ENCODE measurements at regions not wholly inside any gene's neighbourhood (a gene's known extent, or its start where the extent isn't known, plus 50 kb on each side); places are given as distances from the start of the nearest gene placed in this dataset.
A peak's percentile ranks its signal among the peaks of the same experiment; 100 is the strongest.

DNA sequence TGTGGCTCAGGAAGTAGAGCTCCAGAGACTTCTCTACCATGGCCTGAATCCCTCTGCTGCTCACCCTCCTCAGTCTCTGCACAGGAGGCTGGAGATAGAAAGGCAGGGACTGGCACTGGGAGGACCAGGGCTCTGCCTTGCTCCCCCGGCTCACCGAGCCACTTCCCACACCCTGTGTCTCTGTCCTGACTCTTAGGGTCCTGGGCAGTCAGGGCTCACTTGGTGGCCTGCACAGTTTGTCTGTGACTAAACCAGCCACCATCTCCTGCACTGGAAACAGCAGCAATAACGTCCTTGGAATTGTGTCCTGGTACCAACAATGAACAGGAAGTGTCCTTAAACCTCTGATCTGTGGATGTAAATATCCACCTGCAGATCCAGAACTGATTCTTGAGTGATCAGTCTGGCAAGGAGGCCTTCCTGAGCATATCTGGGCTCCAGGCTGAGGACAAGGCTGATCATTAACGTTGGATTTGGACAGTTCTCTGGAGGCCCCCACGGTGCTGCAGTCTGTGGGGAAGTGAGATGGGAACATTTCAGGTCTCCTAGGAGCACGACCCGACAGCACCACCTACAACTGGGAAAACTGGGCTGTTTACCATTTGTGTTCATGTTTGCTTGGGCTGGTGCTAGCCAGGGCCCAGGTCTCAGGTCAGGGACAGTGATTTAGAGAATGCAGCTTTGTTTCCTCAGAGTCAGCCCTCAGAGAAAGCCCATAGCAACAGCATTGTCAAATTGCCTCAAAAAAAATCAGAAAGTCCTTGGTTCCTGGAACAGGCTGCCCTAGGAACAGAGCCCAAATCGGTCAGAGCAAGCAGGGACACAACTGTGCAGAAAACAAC lies 82.5 kb downstream of the ZNF280B start:
- Mint-ChIP-seq H3K4me1 (no peaks in the 10 kb centered on the region), H3K27ac (no peak overlapping the region), H3K36me3 (no peaks in the 10 kb centered on the region), H3K4me3 (no peak overlapping the region), H3K27me3 (peaks cover 34% of the 10 kb centered on the region), H3K9me3 (ENCODE audit: low read depth) (no peaks in the 10 kb centered on the region)
- CTCF ChIA-PET: interaction anchor here (1.4 to 1.6 kb wide), 2 partner anchors 37 to 133 kb away, joined by 3 to 5 read pairs; partner anchors contain the start of gene PRAME
- DNase-seq (no peak), ATAC-seq (no peak)

DNA sequence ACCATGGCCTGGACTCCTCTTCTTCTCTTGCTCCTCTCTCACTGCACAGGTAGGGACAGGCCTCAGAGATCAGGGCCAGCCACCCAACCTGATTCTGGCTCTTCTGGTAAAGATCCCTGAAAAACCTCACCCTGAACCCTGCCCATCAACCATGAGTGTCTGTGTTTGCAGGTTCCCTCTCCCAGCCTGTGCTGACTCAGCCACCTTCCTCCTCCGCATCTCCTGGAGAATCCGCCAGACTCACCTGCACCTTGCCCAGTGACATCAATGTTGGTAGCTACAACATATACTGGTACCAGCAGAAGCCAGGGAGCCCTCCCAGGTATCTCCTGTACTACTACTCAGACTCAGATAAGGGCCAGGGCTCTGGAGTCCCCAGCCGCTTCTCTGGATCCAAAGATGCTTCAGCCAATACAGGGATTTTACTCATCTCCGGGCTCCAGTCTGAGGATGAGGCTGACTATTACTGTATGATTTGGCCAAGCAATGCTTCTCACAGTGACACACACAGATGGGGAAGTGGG lies 80.9 kb downstream of the ZNF280B start:
- ATAC-seq: no peak
- CTCF ChIA-PET: no interaction called here
- DNase-seq: no peak
- no peaks in the 10 kb centered on the region for H3K4me1 Mint-ChIP-seq
- H3K27me3 Mint-ChIP-seq: peaks cover 26% of the 10 kb centered on the region
- H3K4me3 Mint-ChIP-seq: no peak overlapping the region
- H3K36me3 Mint-ChIP-seq: no peaks in the 10 kb centered on the region
- no peaks in the 10 kb centered on the region for H3K9me3 Mint-ChIP-seq (ENCODE audit: low read depth)
- no peak overlapping the region for H3K27ac Mint-ChIP-seq

DNA sequence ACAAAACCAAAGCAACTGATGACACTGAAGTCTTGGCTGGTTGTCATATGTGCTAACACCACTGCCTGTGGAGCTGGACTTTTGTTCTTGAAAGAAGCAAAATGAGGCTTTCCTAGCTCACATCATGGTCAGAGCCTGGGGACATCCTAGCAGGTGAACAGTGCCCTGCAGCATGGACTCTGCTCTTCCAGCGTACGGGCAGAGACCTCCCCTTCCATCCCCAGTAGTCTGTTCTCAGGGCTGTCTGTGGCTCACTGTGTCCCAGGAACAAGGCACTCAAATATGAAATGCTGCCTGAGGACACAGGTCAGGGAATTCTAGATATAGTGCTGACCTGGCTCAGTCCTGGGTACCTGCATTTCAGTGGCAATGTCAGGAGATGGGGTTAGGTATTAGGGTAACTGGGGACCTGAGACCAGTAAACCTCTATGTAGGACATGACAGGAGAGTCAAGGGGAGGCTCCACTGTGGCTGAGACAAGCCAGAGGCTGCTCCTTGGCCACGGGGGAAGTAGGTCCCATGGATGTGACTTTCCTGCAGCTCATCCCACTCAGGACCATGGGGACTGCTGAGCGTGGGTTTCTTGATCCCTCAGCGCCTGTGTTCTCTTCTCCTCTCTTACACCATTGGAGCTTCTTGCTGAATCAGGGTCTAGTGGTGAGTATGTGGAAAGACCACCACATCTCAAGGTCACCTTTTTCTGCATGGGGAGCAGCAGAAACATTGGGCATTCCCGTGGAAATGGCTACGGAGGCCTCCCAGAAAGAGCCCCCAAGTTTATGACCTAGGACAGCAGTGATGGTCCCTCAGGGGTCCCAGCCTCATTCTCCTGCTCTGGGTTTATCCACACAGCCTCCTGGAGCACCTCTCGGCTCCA lies 80.1 kb downstream of the ZNF280B start:
- H3K27ac Mint-ChIP-seq: no peak overlapping the region
- H3K36me3 Mint-ChIP-seq: no peaks in the 10 kb centered on the region
- H3K9me3 Mint-ChIP-seq (ENCODE audit: low read depth): no peaks in the 10 kb centered on the region
- H3K27me3 Mint-ChIP-seq: peaks cover 23% of the 10 kb centered on the region
- ATAC-seq (no peak), DNase-seq (no peak)
- no peak overlapping the region for H3K4me3 Mint-ChIP-seq
- CTCF ChIA-PET: interaction anchor here (0.8 to 1.5 kb wide), 3 partner anchors 14 to 228 kb away, joined by 3 to 4 read pairs (median 3); no protein-coding TSS in a partner anchor
- H3K4me1 Mint-ChIP-seq: no peaks in the 10 kb centered on the region

DNA sequence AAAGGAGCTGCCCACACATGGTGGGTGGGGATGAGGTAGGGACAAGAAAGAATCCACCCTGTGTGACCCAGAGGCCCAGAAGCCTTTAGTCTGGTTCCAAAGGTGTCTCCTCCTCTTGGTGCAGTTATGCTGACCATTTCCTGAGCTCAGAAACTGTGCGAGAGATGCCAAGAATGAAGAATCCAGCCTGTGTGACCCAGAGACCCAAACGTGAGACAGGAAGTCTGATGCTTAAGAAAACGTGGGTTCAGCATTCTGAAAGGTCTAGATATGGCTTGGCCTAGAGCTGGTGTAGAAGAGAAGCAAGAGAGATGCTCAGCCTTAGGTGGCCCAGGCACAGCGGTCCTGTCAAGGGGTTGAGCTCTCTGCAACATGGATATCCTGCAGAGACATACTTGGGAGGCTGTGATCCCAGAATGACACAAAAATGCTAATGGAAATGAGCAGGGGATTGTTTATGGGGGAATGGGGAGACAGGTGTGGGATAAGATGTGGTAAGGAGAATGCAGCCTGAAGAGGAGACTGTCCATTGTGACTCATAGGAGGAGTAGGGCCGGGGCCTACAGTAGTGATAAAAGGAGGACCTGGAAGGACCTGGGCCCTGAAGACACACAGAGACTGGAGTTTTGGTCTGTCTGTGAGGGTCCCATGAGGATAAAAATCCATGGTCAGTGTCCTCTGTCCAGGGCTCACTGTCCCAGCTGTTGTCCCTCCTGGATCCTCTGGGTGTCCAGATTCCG lies 79.0 kb downstream of the ZNF280B start:
- no peak overlapping the region for H3K4me3 Mint-ChIP-seq
- H3K27ac Mint-ChIP-seq: no peak overlapping the region
- H3K36me3 Mint-ChIP-seq: no peaks in the 10 kb centered on the region
- DNase-seq: no peak
- no peak for ATAC-seq
- peaks cover 26% of the 10 kb centered on the region for H3K27me3 Mint-ChIP-seq
- CTCF ChIA-PET: interaction anchor here (0.9 to 1.9 kb wide), 7 partner anchors 7 to 455 kb away, joined by 3 to 11 read pairs (median 3); partner anchors contain the start of gene PRAME
- H3K9me3 Mint-ChIP-seq (ENCODE audit: low read depth): no peaks in the 10 kb centered on the region
- H3K4me1 Mint-ChIP-seq: no peaks in the 10 kb centered on the region

DNA sequence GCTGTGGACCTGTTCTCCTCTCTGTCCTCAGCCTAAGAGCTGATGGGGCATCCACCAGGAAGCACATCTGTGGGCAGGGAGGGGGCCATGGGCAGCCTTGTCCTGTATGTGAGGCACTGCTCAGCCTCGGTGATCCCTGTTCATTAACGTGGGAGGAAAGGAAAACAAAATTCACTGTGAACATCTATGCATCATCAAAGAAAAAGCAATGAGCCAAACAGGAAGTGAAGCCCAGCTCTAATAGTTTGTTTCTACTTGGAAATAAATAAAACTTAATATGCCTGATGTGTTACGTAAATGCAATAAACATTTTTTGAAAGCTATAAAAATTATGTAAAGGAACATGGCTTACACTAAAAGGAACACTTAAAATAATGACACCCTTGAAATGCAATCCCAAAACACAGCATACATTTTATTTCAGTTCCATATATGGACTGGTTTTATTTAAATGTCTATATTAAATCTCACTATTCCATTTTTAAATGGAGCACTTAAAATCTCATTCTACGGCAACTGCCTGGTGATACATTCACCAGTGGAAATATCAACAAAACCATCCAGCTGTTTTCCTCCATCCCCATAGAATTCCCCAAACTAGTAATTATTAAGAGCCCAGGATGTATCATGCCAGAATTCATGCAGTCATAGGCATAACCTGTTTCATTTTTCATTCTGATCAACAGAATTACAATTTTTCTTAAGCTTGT lies 78.3 kb downstream of the ZNF280B start:
- H3K4me1 Mint-ChIP-seq: no peaks in the 10 kb centered on the region
- CTCF ChIA-PET: interaction anchor here (0.9 to 2.4 kb wide), 10 partner anchors 8 to 454 kb away, joined by 3 to 11 read pairs (median 3); partner anchors contain the start of genes PRAME and ZNF280B

DNA sequence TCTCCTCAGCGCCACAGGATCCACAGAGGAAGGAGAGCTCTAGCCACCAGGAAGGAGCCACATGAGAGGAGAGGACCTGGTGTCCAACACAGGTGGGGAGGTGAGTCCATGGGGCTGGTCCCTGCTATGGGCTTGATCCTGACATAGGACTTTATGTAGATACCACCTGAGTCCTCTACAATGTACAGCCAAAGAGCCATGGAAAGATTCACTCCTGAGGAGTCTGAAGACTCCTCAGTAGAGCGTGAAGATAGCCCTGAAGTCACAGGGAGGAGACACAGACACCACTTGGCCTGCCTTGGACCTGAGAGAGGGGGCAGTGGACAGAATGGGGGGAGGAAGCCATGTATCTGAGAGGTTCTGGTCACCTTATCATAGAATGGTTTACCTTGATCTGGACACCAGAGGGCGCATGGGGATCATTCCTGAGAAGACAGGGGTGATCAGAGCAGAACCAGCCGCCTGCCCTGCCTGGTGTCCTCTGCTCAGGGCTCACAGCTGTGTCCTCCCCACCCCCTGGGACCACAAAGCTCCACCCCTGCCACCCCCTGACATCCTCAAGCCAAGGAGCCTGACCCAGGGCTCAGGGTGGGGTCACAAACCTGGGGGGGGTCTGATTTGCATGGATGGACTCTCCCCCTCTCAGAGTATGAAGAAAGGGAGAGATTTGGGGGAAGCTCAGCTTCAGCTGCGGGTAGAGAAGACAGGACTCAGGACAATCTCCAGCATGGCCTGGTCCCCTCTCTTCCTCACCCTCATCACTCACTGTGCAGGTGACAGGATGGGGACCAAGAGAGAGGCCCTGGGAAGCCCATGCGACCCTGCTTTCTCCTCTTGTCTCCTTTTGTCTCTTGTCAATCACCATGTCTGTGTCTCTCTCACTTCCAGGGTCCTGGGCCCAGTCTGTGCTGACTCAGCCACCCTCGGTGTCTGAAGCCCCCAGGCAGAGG lies 77.0 kb downstream of the ZNF280B start:
- H3K27me3 Mint-ChIP-seq: peaks cover 29% of the 10 kb centered on the region
- no peak overlapping the region for H3K4me3 Mint-ChIP-seq
- no peaks in the 10 kb centered on the region for H3K9me3 Mint-ChIP-seq (ENCODE audit: low read depth)
- DNase-seq: peak; percentile 72
- CTCF ChIA-PET: interaction anchor here (1.0 to 2.4 kb wide), 9 partner anchors 9 to 224 kb away, joined by 3 to 11 read pairs (median 4); partner anchors contain the start of gene ZNF280B
- no peaks in the 10 kb centered on the region for H3K36me3 Mint-ChIP-seq
- no peak overlapping the region for H3K27ac Mint-ChIP-seq
- no peaks in the 10 kb centered on the region for H3K4me1 Mint-ChIP-seq
- peak; percentile 91 for ATAC-seq

More for the DNA sequence above, 78.3 kb downstream of the ZNF280B start:
- no peak overlapping the region for H3K4me3 Mint-ChIP-seq
- peaks cover 25% of the 10 kb centered on the region for H3K27me3 Mint-ChIP-seq
- no peak for DNase-seq
- no peak for ATAC-seq
- no peaks in the 10 kb centered on the region for H3K36me3 Mint-ChIP-seq
- no peak overlapping the region for H3K27ac Mint-ChIP-seq
- no peaks in the 10 kb centered on the region for H3K9me3 Mint-ChIP-seq (ENCODE audit: low read depth)

DNA sequence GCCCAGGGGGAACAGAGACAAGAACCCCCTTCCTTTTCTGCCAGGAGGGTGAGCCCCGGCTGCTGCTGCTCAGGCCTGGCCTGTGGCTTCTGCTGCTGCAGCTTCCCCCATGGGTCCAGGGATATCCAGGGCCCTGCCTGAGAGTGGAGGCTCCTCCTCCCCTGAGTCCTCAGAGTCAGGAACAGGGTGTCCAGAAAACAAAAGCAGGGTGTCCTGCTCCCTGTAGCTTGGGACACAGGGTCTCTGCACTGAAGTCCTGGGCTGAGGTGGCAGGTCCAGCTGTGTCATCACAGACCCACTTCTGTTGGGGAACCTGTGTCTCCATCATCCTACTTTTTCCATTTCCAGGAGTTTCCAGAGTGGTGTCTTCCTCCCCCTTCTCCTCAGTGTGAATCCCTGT lies 76.1 kb downstream of the ZNF280B start:
- Mint-ChIP-seq H3K4me3 (no peak overlapping the region), H3K27ac (no peak overlapping the region), H3K9me3 (ENCODE audit: low read depth) (no peaks in the 10 kb centered on the region), H3K4me1 (no peaks in the 10 kb centered on the region), H3K27me3 (peaks cover 33% of the 10 kb centered on the region), H3K36me3 (no peaks in the 10 kb centered on the region)
- no peak for ATAC-seq
- no peak for DNase-seq
- CTCF ChIA-PET: interaction anchor here (1.0 to 2.4 kb wide), 6 partner anchors 10 to 231 kb away, joined by 3 to 6 read pairs (median 4); no protein-coding TSS in a partner anchor

DNA sequence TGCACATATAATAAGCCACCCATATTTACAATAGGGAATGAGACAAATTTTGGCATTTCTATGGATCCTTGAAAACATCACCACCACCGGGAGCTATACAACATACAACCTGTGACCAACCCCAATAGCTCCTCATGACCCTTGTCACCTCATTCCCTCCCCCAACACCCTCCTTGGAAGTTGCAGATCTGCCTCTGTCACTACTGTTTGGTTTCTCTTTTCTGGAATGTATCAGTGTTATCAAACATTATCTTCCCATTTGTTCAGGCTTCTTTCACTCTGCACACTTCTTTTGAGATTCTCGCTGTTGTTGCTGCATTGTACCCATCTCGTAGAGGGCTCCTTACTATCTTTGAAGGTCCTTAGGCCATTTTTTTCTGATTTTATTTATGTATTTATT lies 75.6 kb downstream of the ZNF280B start:
- H3K27ac Mint-ChIP-seq: no peak overlapping the region
- no peak for ATAC-seq
- peaks cover 35% of the 10 kb centered on the region for H3K27me3 Mint-ChIP-seq
- H3K4me3 Mint-ChIP-seq: no peak overlapping the region
- H3K9me3 Mint-ChIP-seq (ENCODE audit: low read depth): no peaks in the 10 kb centered on the region
- no peaks in the 10 kb centered on the region for H3K4me1 Mint-ChIP-seq
- no peak for DNase-seq
- CTCF ChIA-PET: interaction anchor here (1.0 to 2.2 kb wide), 4 partner anchors 10 to 231 kb away, joined by 3 to 6 read pairs (median 4); no protein-coding TSS in a partner anchor
- no peaks in the 10 kb centered on the region for H3K36me3 Mint-ChIP-seq

DNA sequence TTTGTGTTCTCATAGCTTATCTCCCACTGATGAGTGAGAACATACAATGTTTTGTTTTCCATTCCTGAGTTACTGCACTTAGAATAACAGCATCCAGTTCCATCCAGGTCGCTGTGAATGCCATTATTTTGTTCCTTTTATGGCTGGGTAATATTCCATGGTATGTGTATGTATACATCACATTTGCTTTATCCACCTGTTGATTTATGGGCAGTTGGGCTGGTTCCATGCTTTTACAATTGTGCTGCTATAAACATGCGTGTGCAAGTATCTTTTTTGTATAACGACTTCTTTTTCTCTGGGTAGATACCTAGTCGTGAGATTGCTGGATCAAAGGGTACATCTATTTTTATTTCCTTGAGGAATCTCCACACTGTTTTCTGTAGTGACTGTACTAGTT lies 74.8 kb downstream of the ZNF280B start:
- no peak for ATAC-seq
- DNase-seq: no peak
- Mint-ChIP-seq H3K36me3 (no peaks in the 10 kb centered on the region), H3K27me3 (peaks cover 43% of the 10 kb centered on the region), H3K4me1 (no peaks in the 10 kb centered on the region), H3K9me3 (ENCODE audit: low read depth) (no peaks in the 10 kb centered on the region), H3K4me3 (no peak overlapping the region), H3K27ac (no peak overlapping the region)
- CTCF ChIA-PET: no interaction called here
